ENCODE measurements at regions not wholly inside any gene's neighbourhood (a gene's known extent, or its start where the extent isn't known, plus 50 kb on each side); places are given as distances from the start of the nearest gene placed in this dataset.

GRCh38 chr16:9232102-9232770 lies 140.8 kb downstream of the HAPSTR1 start:
- Mint-ChIP-seq H3K4me3 (no peak overlapping the region), H3K36me3 (no peaks in the 10 kb centered on the region), H3K27me3 (no peaks in the 10 kb centered on the region), H3K27ac (no peak overlapping the region), H3K4me1 (ENCODE audit: low read depth) (no peaks in the 10 kb centered on the region), H3K9me3 (no peaks in the 10 kb centered on the region)
- ChIA-PET CTCF (no interaction called here), POLR2A (no interaction called here)
- DNase-seq, result no peak
- intact Hi-C loops (cut with micrococcal nuclease), result no loop called here

GRCh38 chr16:9235867-9236266 lies 144.4 kb downstream of the HAPSTR1 start:
- no peaks in the 10 kb centered on the region for H3K27me3 Mint-ChIP-seq
- H3K36me3 Mint-ChIP-seq, result no peaks in the 10 kb centered on the region
- DNase-seq, result no peak
- no peak overlapping the region for H3K27ac Mint-ChIP-seq
- intact Hi-C loops (cut with micrococcal nuclease), result no loop called here
- no peak overlapping the region for H3K4me3 Mint-ChIP-seq
- ChIA-PET CTCF (no interaction called here), POLR2A (no interaction called here)
- H3K4me1 Mint-ChIP-seq (ENCODE audit: low read depth), result no peaks in the 10 kb centered on the region
- H3K9me3 Mint-ChIP-seq, result peaks cover 7% of the 10 kb centered on the region

GRCh38 chr16:9236319-9236718 lies 144.9 kb downstream of the HAPSTR1 start:
- CTCF ChIA-PET, result no interaction called here
- no peak overlapping the region for H3K27ac Mint-ChIP-seq
- no peaks in the 10 kb centered on the region for H3K4me1 Mint-ChIP-seq (ENCODE audit: low read depth)
- H3K4me3 Mint-ChIP-seq, result no peak overlapping the region
- POLR2A ChIA-PET, result no interaction called here
- no peaks in the 10 kb centered on the region for H3K27me3 Mint-ChIP-seq
- H3K36me3 Mint-ChIP-seq, result no peaks in the 10 kb centered on the region
- intact Hi-C loops (cut with micrococcal nuclease), result no loop called here
- peaks cover 7% of the 10 kb centered on the region for H3K9me3 Mint-ChIP-seq
- DNase-seq, result no peak

- Mint-ChIP-seq H3K9me3 (peaks cover 7% of the 10 kb centered on the region), H3K4me3 (no peak overlapping the region), H3K36me3 (no peaks in the 10 kb centered on the region), H3K4me1 (ENCODE audit: low read depth) (no peaks in the 10 kb centered on the region), H3K27me3 (no peaks in the 10 kb centered on the region), H3K27ac (no peak overlapping the region)
- intact Hi-C loops (cut with micrococcal nuclease), result no loop called here
- POLR2A ChIA-PET, result no interaction called here
- CTCF ChIA-PET, result no interaction called here
- DNase-seq, result no peak
These were observed 146.9 kb downstream of the HAPSTR1 start for GRCh38 chr16:9238346-9238745.

- Mint-ChIP-seq H3K4me1 (ENCODE audit: low read depth) (no peaks in the 10 kb centered on the region), H3K4me3 (no peak overlapping the region), H3K27me3 (no peaks in the 10 kb centered on the region), H3K9me3 (peaks cover 7% of the 10 kb centered on the region), H3K36me3 (no peaks in the 10 kb centered on the region), H3K27ac (no peak overlapping the region)
- DNase-seq, result no peak
- POLR2A ChIA-PET, result no interaction called here
- intact Hi-C loops (cut with micrococcal nuclease), result no loop called here
- CTCF ChIA-PET, result no interaction called here
These were observed 149.7 kb downstream of the HAPSTR1 start for GRCh38 chr16:9241177-9241576.

- intact Hi-C loops (cut with micrococcal nuclease), result no loop called here
- Mint-ChIP-seq H3K4me1 (ENCODE audit: low read depth) (no peaks in the 10 kb centered on the region), H3K9me3 (no peaks in the 10 kb centered on the region), H3K27me3 (peaks cover 4% of the 10 kb centered on the region), H3K4me3 (no peak overlapping the region), H3K27ac (no peak overlapping the region), H3K36me3 (no peaks in the 10 kb centered on the region)
- no peak for DNase-seq
- CTCF ChIA-PET, result no interaction called here
- POLR2A ChIA-PET, result no interaction called here
These were observed 156.7 kb downstream of the HAPSTR1 start for GRCh38 chr16:9248162-9248561.

- H3K36me3 Mint-ChIP-seq, result no peaks in the 10 kb centered on the region
- H3K4me1 Mint-ChIP-seq (ENCODE audit: low read depth), result no peaks in the 10 kb centered on the region
- H3K27ac Mint-ChIP-seq, result no peak overlapping the region
- intact Hi-C loops (cut with micrococcal nuclease), result no loop called here
- POLR2A ChIA-PET, result no interaction called here
- H3K9me3 Mint-ChIP-seq, result no peaks in the 10 kb centered on the region
- peaks cover 6% of the 10 kb centered on the region for H3K27me3 Mint-ChIP-seq
- CTCF ChIA-PET, result no interaction called here
- no peak for DNase-seq
- H3K4me3 Mint-ChIP-seq, result no peak overlapping the region
These were observed 158.1 kb downstream of the HAPSTR1 start for GRCh38 chr16:9249534-9249933.

- intact Hi-C loops (cut with micrococcal nuclease), result no loop called here
- DNase-seq, result no peak
- H3K4me1 Mint-ChIP-seq (ENCODE audit: low read depth), result no peaks in the 10 kb centered on the region
- H3K27me3 Mint-ChIP-seq, result peaks cover 7% of the 10 kb centered on the region
- H3K4me3 Mint-ChIP-seq, result no peak overlapping the region
- H3K9me3 Mint-ChIP-seq, result no peaks in the 10 kb centered on the region
- CTCF ChIA-PET, result no interaction called here
- POLR2A ChIA-PET, result no interaction called here
- H3K27ac Mint-ChIP-seq, result no peak overlapping the region
- no peaks in the 10 kb centered on the region for H3K36me3 Mint-ChIP-seq
These were observed 159.6 kb downstream of the HAPSTR1 start for GRCh38 chr16:9251026-9251425.

GRCh38 chr16:9254863-9255262 lies 163.4 kb downstream of the HAPSTR1 start:
- Mint-ChIP-seq H3K27ac (no peak overlapping the region), H3K36me3 (no peaks in the 10 kb centered on the region), H3K4me1 (ENCODE audit: low read depth) (no peaks in the 10 kb centered on the region), H3K9me3 (no peaks in the 10 kb centered on the region), H3K27me3 (peaks cover 13% of the 10 kb centered on the region), H3K4me3 (no peak overlapping the region)
- DNase-seq, result no peak
- ChIA-PET POLR2A (interaction anchor here (0.6 kb wide), 1 partner anchor 171 kb away, joined by 3 read pairs; no protein-coding TSS in a partner anchor), CTCF (interaction anchor here (0.6 to 1.2 kb wide), 2 partner anchors 10 to 110 kb away, joined by 3 read pairs; no protein-coding TSS in a partner anchor)
- intact Hi-C loops (cut with micrococcal nuclease), result no loop called here

GRCh38 chr16:9256196-9256595 lies 164.8 kb downstream of the HAPSTR1 start:
- intact Hi-C loops (cut with micrococcal nuclease), result no loop called here
- no peak overlapping the region for H3K27ac Mint-ChIP-seq
- peak; percentile 41 for DNase-seq
- H3K36me3 Mint-ChIP-seq, result no peaks in the 10 kb centered on the region
- CTCF ChIA-PET, result no interaction called here
- POLR2A ChIA-PET, result no interaction called here
- H3K4me1 Mint-ChIP-seq (ENCODE audit: low read depth), result no peaks in the 10 kb centered on the region
- no peaks in the 10 kb centered on the region for H3K9me3 Mint-ChIP-seq
- H3K4me3 Mint-ChIP-seq, result no peak overlapping the region
- H3K27me3 Mint-ChIP-seq, result peaks cover 13% of the 10 kb centered on the region

- H3K4me3 Mint-ChIP-seq, result no peak overlapping the region
- intact Hi-C loops (cut with micrococcal nuclease), result no loop called here
- no peak for DNase-seq
- H3K4me1 Mint-ChIP-seq (ENCODE audit: low read depth), result no peaks in the 10 kb centered on the region
- CTCF ChIA-PET, result interaction anchor here (0.8 to 2.2 kb wide), 3 partner anchors 14 to 856 kb away, joined by 3 to 8 read pairs (median 7); no protein-coding TSS in a partner anchor
- POLR2A ChIA-PET, result no interaction called here
- H3K27me3 Mint-ChIP-seq, result peaks cover 9% of the 10 kb centered on the region
- no peaks in the 10 kb centered on the region for H3K36me3 Mint-ChIP-seq
- no peak overlapping the region for H3K27ac Mint-ChIP-seq
- no peaks in the 10 kb centered on the region for H3K9me3 Mint-ChIP-seq
These were observed 166.4 kb downstream of the HAPSTR1 start for GRCh38 chr16:9257843-9258242.

- Mint-ChIP-seq H3K4me3 (no peak overlapping the region), H3K36me3 (no peaks in the 10 kb centered on the region), H3K4me1 (ENCODE audit: low read depth) (no peaks in the 10 kb centered on the region), H3K9me3 (no peaks in the 10 kb centered on the region), H3K27me3 (peaks cover 9% of the 10 kb centered on the region), H3K27ac (no peak overlapping the region)
- intact Hi-C loops (cut with micrococcal nuclease), result no loop called here
- CTCF ChIA-PET, result interaction anchor here (0.6 to 2.2 kb wide), 4 partner anchors 13 to 1541 kb away, joined by 3 to 8 read pairs (median 5); no protein-coding TSS in a partner anchor
- POLR2A ChIA-PET, result no interaction called here
- DNase-seq, result peak; percentile 23
These were observed 167.1 kb downstream of the HAPSTR1 start for GRCh38 chr16:9258423-9259051.
